ENCODE measurements at regions not wholly inside any gene's neighbourhood (a gene's known extent, or its start where the extent isn't known, plus 50 kb on each side); places are given as distances from the start of the nearest gene placed in this dataset.

- TF ChIP-seq TEAD4 (IDR thresholded peaks at IDR 0.05) = no peak
- no peak for TF ChIP-seq EP300 (IDR thresholded peaks at IDR 0.05; ENCODE audit: borderline replicate concordance)
- no peak for TF ChIP-seq RAD21 (IDR thresholded peaks at IDR 0.05; ENCODE audit: low read depth)
- no peak for TF ChIP-seq TCF12 (IDR thresholded peaks at IDR 0.05; ENCODE audit: low read depth)
- TF ChIP-seq, protein P1, sequence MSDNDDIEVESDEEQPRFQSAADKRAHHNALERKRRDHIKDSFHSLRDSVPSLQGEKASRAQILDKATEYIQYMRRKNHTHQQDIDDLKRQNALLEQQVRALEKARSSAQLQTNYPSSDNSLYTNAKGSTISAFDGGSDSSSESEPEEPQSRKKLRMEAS (IDR thresholded peaks at IDR 0.05) = no peak
- no peak for TF ChIP-seq ZBTB7A (IDR thresholded peaks at IDR 0.05; ENCODE audit: low read depth)
- TF ChIP-seq EGR1 (IDR thresholded peaks at IDR 0.05) = no peak
These were observed 305.7 kb upstream of the MDFIC2 start for GRCh38 chr3:70618151-70618550.

DNA sequence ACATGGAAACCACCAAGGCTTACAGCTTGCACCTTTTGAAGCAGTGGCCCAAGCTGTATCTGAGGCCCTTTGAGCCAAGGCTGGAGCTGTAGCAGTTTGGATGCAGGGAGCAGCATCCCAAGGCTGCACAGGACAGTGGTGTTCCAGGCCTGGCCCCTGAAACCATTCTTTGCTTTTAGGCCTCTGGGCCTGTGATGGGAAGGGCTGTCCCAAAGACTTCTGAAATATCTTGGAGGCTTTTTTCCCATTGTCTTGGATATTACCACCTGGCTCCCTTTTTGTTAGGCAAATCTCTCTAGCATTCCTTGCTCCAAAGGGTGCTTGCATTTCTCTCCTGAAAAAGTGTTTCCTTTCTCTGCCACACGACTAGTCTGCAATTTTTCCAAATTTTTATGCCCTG, 302.8 kb upstream of the MDFIC2 start:
- TF ChIP-seq, protein P1 (IDR thresholded peaks at IDR 0.05) = no peak
- TF ChIP-seq ZBTB7A (IDR thresholded peaks at IDR 0.05; ENCODE audit: low read depth) (no peak), FOXM1 (IDR thresholded peaks at IDR 0.05; ENCODE audit: borderline replicate concordance, low read depth) (no peak)
- TF ChIP-seq, protein P2, sequence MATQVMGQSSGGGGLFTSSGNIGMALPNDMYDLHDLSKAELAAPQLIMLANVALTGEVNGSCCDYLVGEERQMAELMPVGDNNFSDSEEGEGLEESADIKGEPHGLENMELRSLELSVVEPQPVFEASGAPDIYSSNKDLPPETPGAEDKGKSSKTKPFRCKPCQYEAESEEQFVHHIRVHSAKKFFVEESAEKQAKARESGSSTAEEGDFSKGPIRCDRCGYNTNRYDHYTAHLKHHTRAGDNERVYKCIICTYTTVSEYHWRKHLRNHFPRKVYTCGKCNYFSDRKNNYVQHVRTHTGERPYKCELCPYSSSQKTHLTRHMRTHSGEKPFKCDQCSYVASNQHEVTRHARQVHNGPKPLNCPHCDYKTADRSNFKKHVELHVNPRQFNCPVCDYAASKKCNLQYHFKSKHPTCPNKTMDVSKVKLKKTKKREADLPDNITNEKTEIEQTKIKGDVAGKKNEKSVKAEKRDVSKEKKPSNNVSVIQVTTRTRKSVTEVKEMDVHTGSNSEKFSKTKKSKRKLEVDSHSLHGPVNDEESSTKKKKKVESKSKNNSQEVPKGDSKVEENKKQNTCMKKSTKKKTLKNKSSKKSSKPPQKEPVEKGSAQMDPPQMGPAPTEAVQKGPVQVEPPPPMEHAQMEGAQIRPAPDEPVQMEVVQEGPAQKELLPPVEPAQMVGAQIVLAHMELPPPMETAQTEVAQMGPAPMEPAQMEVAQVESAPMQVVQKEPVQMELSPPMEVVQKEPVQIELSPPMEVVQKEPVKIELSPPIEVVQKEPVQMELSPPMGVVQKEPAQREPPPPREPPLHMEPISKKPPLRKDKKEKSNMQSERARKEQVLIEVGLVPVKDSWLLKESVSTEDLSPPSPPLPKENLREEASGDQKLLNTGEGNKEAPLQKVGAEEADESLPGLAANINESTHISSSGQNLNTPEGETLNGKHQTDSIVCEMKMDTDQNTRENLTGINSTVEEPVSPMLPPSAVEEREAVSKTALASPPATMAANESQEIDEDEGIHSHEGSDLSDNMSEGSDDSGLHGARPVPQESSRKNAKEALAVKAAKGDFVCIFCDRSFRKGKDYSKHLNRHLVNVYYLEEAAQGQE (IDR thresholded peaks at IDR 0.05; ENCODE audit: low read depth) = no peak

DNA sequence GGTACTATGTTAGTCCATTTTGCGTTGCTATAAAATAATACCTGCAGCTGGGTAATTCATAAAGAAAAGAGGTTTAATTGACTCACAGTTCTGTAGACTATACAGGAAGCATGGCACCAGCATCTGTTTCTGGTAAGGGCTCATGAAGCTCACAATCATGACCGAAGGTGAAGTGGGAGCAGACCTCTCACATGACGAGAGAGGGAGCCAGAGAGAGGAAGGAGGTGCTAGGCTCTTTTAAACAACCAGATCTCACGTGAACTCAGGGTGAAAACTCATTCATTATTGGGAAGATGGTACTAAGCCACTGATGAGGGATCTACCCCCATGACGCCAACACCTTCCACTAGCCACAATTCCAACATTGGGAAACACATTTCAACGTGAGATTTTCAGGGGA, 301.7 kb upstream of the MDFIC2 start:
- no peak for TF ChIP-seq FOXM1 (IDR thresholded peaks at IDR 0.05; ENCODE audit: borderline replicate concordance, low read depth)
- no peak for TF ChIP-seq TCF12 (IDR thresholded peaks at IDR 0.05; ENCODE audit: low read depth)
- TF ChIP-seq CREB1 (IDR thresholded peaks at IDR 0.05; ENCODE audit: low read depth) = no peak
- no peak for TF ChIP-seq EGR1 (IDR thresholded peaks at IDR 0.05)
- no peak for TF ChIP-seq EP300 (IDR thresholded peaks at IDR 0.05; ENCODE audit: borderline replicate concordance)
- no peak for TF ChIP-seq RAD21 (IDR thresholded peaks at IDR 0.05; ENCODE audit: low read depth)
- no peak for TF ChIP-seq NFIC (IDR thresholded peaks at IDR 0.05)
- TF ChIP-seq YY1 (IDR thresholded peaks at IDR 0.05; ENCODE audit: low read depth) = no peak

DNA sequence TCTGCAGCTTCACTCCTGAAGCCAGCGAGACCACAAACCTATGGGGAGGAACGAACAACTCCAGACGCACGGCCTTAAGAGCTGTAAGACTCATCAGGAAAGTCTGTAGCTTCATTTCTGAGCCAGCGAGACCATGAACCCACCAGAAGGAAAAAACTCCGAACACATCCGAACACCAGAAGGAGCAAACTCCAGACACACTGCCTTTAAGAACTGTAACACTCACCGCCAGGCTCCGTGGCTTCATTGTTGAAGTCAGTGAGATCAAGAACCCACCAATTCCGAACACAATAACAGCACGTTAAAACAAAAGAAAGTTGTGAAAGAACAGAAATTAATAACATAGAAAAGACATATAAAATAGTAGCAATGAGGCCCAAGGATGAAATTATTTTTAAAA, 300.5 kb upstream of the MDFIC2 start:
- no peak for TF ChIP-seq TEAD4 (IDR thresholded peaks at IDR 0.05)
- TF ChIP-seq CREB1 (IDR thresholded peaks at IDR 0.05; ENCODE audit: low read depth) = no peak
- TF ChIP-seq FOXM1 (IDR thresholded peaks at IDR 0.05; ENCODE audit: borderline replicate concordance, low read depth) = no peak
- TF ChIP-seq, protein P1 (IDR thresholded peaks at IDR 0.05) = no peak
- TF ChIP-seq RAD21 (IDR thresholded peaks at IDR 0.05; ENCODE audit: low read depth) = no peak
- TF ChIP-seq, protein P2 (IDR thresholded peaks at IDR 0.05; ENCODE audit: low read depth) = no peak
- TF ChIP-seq USF1 (IDR thresholded peaks at IDR 0.05) = no peak
- TF ChIP-seq ZBTB7A (IDR thresholded peaks at IDR 0.05; ENCODE audit: low read depth) = no peak
- no peak for TF ChIP-seq YY1 (IDR thresholded peaks at IDR 0.05; ENCODE audit: low read depth)
- TF ChIP-seq NFIC (IDR thresholded peaks at IDR 0.05) = no peak
- no peak for TF ChIP-seq EGR1 (IDR thresholded peaks at IDR 0.05)
- no peak for TF ChIP-seq EP300 (IDR thresholded peaks at IDR 0.05; ENCODE audit: borderline replicate concordance)
- no peak for TF ChIP-seq CEBPB (IDR thresholded peaks at IDR 0.05)

- peak; percentile 48 for TF ChIP-seq NFIC (IDR thresholded peaks at IDR 0.05)
- no peak for TF ChIP-seq EGR1 (IDR thresholded peaks at IDR 0.05)
These were observed 296.0 kb upstream of the MDFIC2 start for GRCh38 chr3:70608434-70608833.

- TF ChIP-seq CEBPB (IDR thresholded peaks at IDR 0.05) (no peak), USF1 (IDR thresholded peaks at IDR 0.05) (no peak), TEAD4 (IDR thresholded peaks at IDR 0.05) (no peak), ZBTB7A (IDR thresholded peaks at IDR 0.05; ENCODE audit: low read depth) (no peak), TCF12 (IDR thresholded peaks at IDR 0.05; ENCODE audit: low read depth) (no peak), CREB1 (IDR thresholded peaks at IDR 0.05; ENCODE audit: low read depth) (no peak), YY1 (IDR thresholded peaks at IDR 0.05; ENCODE audit: low read depth) (no peak), RAD21 (IDR thresholded peaks at IDR 0.05; ENCODE audit: low read depth) (no peak), NFIC (IDR thresholded peaks at IDR 0.05) (no peak), TAF1 (IDR thresholded peaks at IDR 0.05; ENCODE audit: low read depth) (no peak), EP300 (IDR thresholded peaks at IDR 0.05; ENCODE audit: borderline replicate concordance) (no peak), EGR1 (IDR thresholded peaks at IDR 0.05) (no peak), FOXM1 (IDR thresholded peaks at IDR 0.05; ENCODE audit: borderline replicate concordance, low read depth) (no peak)
- TF ChIP-seq, protein P1 (IDR thresholded peaks at IDR 0.05) = no peak
- TF ChIP-seq, protein P2 (IDR thresholded peaks at IDR 0.05; ENCODE audit: low read depth) = no peak
These were observed 295.0 kb upstream of the MDFIC2 start for GRCh38 chr3:70607469-70607868.
